Fibroblast of skin of abdomen (primary cell): ENCODE measurements at regions not wholly inside any gene's neighbourhood (a gene's known extent, or its start where the extent isn't known, plus 50 kb on each side); places are given as distances from the start of the nearest gene placed in this dataset.

Experiments used
- DNase-seq: peaks from one replicate; pipeline ENCODE4 v3.0.0-alpha.2; 2013

GRCh38 chr18:45384962-45385315 lies 230.3 kb upstream of the SLC14A2 start:
- DNase-seq: no peak

GRCh38 chr18:45386041-45386655 lies 229.1 kb upstream of the SLC14A2 start:
- DNase-seq: peak; percentile 44

- no peak for DNase-seq
Measured at GRCh38 chr18:45387229-45387628, 228.0 kb upstream of the SLC14A2 start.

GRCh38 chr18:45398448-45398847 lies 216.8 kb upstream of the SLC14A2 start:
- no peak for DNase-seq

GRCh38 chr18:45399146-45399545 lies 216.1 kb upstream of the SLC14A2 start:
- DNase-seq: no peak

GRCh38 chr18:45399643-45400042 lies 215.6 kb upstream of the SLC14A2 start:
- DNase-seq: no peak

- peak; percentile 81 for DNase-seq
Measured at GRCh38 chr18:45402485-45403056, 212.7 kb upstream of the SLC14A2 start.

- no peak for DNase-seq
Measured at GRCh38 chr18:45403341-45404049, 211.8 kb upstream of the SLC14A2 start.

- peak; percentile 47 for DNase-seq
Measured at GRCh38 chr18:45408218-45408617, 207.1 kb upstream of the SLC14A2 start.

- DNase-seq: no peak
Measured at GRCh38 chr18:45409971-45410370, 205.3 kb upstream of the SLC14A2 start.

- DNase-seq: no peak
Measured at GRCh38 chr18:45412577-45412976, 202.7 kb upstream of the SLC14A2 start.

- peak; percentile 22 for DNase-seq
Measured at GRCh38 chr18:45413180-45413836, 202.0 kb upstream of the SLC14A2 start.

GRCh38 chr18:45415614-45416013 lies 199.7 kb upstream of the SLC14A2 start:
- DNase-seq: no peak

GRCh38 chr18:45416168-45416567 lies 199.1 kb upstream of the SLC14A2 start:
- DNase-seq: peak; percentile 42

GRCh38 chr18:45417392-45417791 lies 197.9 kb upstream of the SLC14A2 start:
- no peak for DNase-seq

- peak; percentile 20 for DNase-seq
Measured at GRCh38 chr18:45423659-45424058, 191.6 kb upstream of the SLC14A2 start.

GRCh38 chr18:45430041-45430440 lies 185.2 kb upstream of the SLC14A2 start:
- DNase-seq: no peak

- no peak for DNase-seq
Measured at GRCh38 chr18:45435810-45436209, 179.5 kb upstream of the SLC14A2 start.

GRCh38 chr18:45437366-45437765 lies 177.9 kb upstream of the SLC14A2 start:
- DNase-seq: no peak

- DNase-seq: no peak
Measured at GRCh38 chr18:45439851-45440645, 175.2 kb upstream of the SLC14A2 start.

- DNase-seq: peak; percentile 35
Measured at GRCh38 chr18:45441110-45441847, 174.0 kb upstream of the SLC14A2 start.

GRCh38 chr18:45444040-45444439 lies 171.2 kb upstream of the SLC14A2 start:
- DNase-seq: no peak
